ENCODE measurements at regions not wholly inside any gene's neighbourhood (a gene's known extent, or its start where the extent isn't known, plus 50 kb on each side); places are given as distances from the start of the nearest gene placed in this dataset.
"Not testable (repeated sequence)": the region's sequence is repeated elsewhere in the genome, so short reads cannot be mapped to it uniquely, and the experiment has no call there.

DNA sequence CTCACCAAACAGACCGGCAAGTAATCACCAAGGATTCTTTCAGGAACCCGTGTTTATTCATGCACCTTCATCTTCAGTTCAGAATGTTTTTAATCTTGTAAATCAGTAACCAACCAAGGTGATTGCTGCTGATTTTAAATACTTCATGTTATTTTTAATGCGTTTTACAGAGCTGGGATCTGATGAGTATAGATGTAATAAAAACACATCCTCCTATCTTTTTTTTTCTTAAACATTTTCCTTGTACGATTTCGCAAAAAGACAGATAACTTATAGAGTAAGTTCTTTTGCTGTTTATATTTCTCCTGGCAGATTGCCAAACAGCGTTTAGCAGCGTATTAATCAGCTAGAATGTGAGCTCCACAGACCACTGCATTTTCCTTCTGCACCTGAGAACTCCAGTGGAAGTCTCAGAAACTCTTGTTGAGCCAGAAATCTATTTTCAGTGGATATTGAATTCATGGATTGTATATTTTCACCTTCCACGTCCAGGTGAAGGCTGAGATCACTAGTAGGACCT lies 397.8 kb upstream of the NRP1 start:
- DNase-seq = no peak

- no peak for DNase-seq
Observed at GRCh38 chr10:33731322-33731721, 396.9 kb upstream of the NRP1 start.

GRCh38 chr10:33725430-33725829 lies 391.0 kb upstream of the NRP1 start:
- DNase-seq = no peak

- no peak for DNase-seq
Observed at GRCh38 chr10:33723181-33723580, 388.7 kb upstream of the NRP1 start.

GRCh38 chr10:33722067-33722466 lies 387.6 kb upstream of the NRP1 start:
- no peak for DNase-seq

- DNase-seq = no peak
Observed at GRCh38 chr10:33721509-33721908, 387.0 kb upstream of the NRP1 start.

- DNase-seq = no peak
Observed at GRCh38 chr10:33720161-33720560, 385.7 kb upstream of the NRP1 start.

GRCh38 chr10:33719005-33719703 lies 384.7 kb upstream of the NRP1 start:
- no peak for DNase-seq

- no peak for DNase-seq
Observed at GRCh38 chr10:33716501-33717267, 382.2 kb upstream of the NRP1 start.

- DNase-seq = no peak
Observed at GRCh38 chr10:33715303-33715975, 381.0 kb upstream of the NRP1 start.

DNA sequence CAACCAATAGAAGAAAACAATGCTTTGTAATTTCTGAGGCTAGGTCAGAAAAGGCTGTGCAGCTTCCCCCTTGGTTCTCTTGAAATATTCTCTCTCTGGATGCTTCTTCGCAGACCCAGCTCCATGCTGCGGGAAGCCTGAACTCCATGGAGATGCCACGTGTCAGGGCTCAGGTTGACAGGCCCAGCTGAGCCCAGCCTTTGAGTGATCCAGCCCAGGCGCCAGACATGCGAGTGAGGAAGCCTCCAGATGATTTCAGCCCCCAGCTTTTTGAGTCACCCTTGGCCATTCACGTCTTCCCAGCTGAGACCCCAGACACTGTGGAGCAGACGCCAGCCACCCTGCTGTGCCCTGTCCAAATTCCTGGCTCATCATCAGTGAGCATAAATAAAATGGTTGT lies 378.4 kb upstream of the NRP1 start:
- no peak for DNase-seq

- no peak for DNase-seq
Observed at GRCh38 chr10:33710006-33710405, 375.5 kb upstream of the NRP1 start.

DNA sequence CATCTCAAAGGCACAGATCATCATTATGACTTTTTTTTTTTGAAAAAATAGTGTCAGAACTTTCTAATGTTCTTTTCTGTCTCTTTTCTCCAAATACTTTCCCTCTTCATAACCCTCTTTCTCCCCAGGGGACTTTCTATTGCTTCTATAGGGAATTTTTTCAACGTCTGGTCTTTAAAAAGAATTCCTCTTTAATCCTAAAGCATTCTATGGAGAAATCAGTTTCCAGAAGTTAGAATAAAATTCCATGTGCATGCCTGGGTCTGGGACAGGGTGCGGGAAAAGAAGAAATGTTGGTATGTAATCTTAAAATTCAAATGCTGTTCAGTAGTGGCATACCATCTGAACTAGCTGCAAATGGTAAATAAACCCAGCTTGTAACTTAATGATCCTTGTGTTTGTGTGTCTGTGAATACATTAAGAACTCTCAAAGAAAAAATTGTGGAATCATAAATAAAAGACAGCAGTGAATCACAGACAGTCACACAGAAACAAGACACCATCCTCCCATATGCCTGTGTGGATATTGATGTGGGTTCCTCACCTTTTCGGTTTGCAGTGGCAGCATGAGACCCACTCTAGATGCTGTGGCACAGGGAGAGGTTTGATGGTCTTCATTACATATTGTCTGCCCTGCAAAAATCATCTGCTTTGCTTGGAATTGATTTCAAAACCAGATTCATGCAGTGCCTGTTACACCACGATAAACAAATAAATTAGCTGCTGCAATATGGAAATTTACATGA lies 374.7 kb upstream of the NRP1 start:
- no peak for DNase-seq

GRCh38 chr10:33708561-33708960 lies 374.1 kb upstream of the NRP1 start:
- DNase-seq = no peak

DNA sequence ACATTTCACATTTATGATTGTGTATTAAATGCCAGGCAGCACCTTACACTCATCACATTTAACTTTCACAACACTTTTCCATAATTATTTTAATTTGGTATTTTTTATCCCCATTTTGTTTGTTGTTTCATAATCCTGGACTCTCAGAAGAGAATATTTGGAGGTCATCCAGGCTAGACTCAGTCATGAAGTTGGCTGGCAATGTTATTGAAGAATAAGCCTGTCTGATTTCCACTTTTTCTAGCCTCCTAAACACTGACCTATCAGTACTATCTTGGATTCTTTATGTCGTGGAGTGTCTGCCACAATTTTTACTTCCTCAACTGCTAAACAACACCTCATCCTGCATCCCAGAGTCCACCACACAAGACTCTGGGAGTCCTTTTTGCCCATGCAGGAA lies 372.3 kb upstream of the NRP1 start:
- no peak for DNase-seq

GRCh38 chr10:33706191-33706590 lies 371.7 kb upstream of the NRP1 start:
- DNase-seq = no peak

- DNase-seq = no peak
Observed at GRCh38 chr10:33704214-33704830, 369.9 kb upstream of the NRP1 start.

- DNase-seq = no peak
Observed at GRCh38 chr10:33703501-33704213, 369.2 kb upstream of the NRP1 start.

GRCh38 chr10:33698033-33698432 lies 363.6 kb upstream of the NRP1 start:
- no peak for DNase-seq

DNA sequence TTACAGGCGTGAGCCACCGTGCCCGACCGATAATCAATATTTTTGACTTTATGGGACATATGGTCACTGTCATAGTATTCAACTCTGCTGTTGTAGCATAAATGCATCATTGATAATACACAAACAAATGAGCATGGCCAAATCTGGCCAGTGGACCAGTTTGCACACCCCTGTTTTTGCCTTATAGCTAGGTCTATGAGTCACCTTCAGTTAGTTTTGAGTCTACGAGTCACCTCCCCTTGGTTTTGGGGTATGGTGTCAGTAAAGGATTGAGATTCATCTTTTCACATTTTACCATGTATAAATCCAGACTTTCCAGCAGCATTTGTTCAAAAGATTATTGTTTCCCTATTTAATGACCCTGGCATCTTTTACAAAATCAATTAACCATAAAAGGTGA lies 362.5 kb upstream of the NRP1 start:
- no peak for DNase-seq

DNA sequence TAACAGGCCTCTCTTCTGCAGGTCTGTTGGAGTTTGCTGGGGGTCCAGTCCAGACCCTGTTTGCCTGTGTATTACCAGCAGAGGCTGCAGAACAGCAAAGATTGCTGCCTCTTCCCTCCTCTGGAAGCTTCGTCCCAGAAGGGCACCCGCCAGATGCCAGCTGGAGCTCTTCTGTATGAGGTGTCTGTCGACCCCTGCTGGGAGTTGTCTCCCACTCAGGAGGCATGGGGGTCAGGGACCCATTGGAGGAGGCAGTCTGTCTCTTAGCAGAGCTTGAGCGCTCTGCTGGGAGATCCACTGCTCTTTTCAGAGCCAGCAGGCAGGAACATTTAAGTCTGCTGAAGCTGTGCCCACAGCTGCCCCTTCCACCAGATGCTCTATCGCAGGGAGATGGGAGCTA lies 361.1 kb upstream of the NRP1 start:
- DNase-seq = no peak

GRCh38 chr10:33690536-33690935 lies 356.1 kb upstream of the NRP1 start:
- DNase-seq = not testable (repeated sequence)
